ENCODE measurements at regions not wholly inside any gene's neighbourhood (a gene's known extent, or its start where the extent isn't known, plus 50 kb on each side); places are given as distances from the start of the nearest gene placed in this dataset.
A peak's percentile ranks its signal among the peaks of the same experiment; 100 is the strongest.
"Not testable (repeated sequence)": the region's sequence is repeated elsewhere in the genome, so short reads cannot be mapped to it uniquely, and the experiment has no call there.

- not testable (repeated sequence) for DNase-seq
Measured at GRCh38 chr12:46617737-46618136, 208.1 kb downstream of the SLC38A4 start.

GRCh38 chr12:46617167-46617566 is 208.6 kb downstream of the SLC38A4 start:
- no peak for DNase-seq

DNA sequence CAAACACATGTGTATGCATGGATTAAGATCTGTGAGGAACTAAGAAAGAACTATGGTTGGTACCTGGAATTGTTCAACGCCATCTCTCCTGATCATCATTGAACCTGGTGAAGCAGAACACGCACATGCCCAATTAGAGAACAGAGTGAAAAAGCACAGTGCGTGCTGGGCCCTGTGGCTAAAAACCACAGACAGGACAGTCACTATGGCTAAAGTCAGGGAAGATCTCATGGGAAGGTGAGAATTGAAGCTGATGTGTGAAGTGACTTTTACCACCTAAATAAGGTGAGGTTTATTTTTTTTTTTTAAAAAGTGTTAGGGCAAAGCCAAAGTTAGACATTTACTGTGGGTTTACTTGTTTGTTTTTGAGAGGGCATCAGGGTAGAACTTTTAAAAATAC is 215.0 kb downstream of the SLC38A4 start:
- no peak for DNase-seq

DNA sequence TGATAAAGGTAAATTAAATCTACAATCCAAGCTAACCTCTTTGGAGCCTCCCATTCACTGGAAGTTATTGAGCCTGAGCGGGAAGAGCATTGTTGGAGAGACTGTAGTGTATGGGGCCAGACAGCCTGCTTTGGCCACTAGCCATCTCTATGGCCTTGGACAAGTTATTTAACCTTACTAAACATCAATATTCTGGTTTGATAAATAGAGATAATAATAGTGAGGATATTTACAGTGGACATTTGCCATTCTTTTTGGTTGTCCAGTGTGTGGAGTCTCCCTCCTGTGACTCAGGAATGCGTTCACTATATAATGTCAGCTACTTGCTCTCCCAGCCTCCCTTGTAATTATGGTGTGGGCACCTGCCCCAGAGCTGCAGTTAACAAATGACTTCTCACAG is 216.1 kb downstream of the SLC38A4 start:
- DNase-seq: no peak

- DNase-seq: no peak
Measured at GRCh38 chr12:46609273-46609623, 216.5 kb downstream of the SLC38A4 start.

DNA sequence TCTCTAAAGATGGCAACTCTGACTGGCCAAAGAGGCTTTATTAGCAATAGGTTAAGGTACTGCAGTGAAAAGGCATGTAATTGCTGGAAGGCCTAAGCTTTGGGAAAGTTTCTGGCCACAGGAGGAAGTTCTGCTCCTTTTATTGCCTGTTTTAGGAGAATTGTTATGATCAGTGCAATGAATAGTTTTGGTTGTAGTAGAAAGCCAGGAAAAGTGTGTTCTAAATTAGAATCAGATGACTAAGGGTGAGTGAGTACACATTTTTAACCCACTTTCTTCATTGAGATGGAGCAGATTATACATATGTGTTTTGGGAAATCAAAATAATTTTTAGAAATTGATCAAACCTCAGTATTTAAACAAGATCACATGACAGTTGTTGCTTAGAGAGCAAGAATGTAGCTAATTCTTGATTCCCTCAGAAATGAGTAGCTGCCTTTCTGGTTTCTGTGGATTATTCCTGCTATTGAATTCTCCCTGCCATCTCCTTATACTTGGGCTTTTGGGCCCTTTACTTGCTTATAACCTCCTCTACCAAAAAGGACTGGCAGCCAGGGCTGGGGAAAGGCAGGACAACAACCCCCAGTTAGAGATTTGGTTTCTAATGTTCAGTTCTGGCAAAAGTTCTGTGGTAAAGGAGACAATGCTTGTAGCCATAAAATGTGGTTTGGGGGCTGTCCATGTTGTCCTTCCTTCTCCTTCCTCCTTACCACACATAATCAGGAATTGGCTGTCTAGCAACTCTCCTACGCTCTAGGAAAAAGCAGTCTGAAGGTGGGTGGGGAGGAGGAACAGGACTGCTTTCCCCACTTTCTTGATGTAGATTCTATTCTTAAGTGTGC is 217.1 kb downstream of the SLC38A4 start:
- DNase-seq: no peak

DNA sequence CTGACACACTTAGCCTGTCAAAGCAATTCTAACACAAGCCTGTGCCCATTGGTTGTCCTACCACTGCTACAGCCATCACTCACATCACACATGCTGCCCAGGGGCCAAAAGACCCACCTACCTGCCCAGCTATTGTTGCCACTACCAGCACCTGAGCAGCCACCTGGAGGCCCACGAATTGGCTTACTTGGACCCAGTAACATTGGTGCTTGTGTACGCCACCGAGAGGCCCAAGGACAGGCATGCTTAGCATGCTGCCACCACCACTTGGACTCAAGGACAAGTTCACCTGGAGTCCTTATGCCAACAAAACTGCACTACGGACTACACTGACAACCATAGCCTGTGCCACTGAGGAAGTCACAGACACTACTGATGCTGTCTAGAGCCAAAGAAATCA is 221.1 kb downstream of the SLC38A4 start:
- DNase-seq: no peak

- no peak for DNase-seq
Measured at GRCh38 chr12:46603776-46604456, 221.9 kb downstream of the SLC38A4 start.

- no peak for DNase-seq
Measured at GRCh38 chr12:46602474-46602873, 223.3 kb downstream of the SLC38A4 start.

DNA sequence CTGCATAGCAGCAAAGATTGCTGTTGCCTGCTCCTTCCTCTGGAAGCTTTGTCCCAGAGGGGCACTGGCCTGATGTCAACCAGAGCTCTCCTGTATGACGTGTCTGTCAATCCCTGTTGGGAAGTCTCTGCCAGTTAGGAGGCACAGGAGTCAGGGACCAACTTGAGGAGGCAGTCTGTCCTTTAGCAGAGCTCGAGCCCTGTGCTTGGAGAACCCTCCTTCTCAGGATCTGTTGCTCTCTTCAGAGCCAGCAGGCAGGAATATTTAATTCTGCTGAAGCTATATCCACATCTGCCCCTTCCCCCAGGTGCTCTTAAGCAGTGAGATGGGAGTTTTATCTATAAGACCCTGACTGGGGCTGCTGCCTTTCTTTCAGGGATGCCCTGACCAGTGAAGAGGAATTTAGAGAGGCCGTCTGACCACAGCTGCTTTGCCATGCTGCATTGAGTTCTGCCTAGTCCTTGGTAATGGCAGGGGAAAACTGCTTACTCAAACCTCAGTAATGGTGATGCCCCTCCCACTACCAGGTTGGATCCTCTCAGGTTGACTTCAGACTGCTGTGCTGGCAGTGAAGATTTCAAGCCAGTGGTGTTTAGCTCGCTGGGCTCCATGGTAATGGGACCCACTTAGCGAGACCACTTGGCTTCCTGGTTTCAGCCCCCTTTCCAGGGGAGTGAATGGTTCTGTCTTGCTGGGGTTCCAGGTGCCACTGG is 218.6 kb upstream of the SLC38A2 start:
- no peak for DNase-seq

DNA sequence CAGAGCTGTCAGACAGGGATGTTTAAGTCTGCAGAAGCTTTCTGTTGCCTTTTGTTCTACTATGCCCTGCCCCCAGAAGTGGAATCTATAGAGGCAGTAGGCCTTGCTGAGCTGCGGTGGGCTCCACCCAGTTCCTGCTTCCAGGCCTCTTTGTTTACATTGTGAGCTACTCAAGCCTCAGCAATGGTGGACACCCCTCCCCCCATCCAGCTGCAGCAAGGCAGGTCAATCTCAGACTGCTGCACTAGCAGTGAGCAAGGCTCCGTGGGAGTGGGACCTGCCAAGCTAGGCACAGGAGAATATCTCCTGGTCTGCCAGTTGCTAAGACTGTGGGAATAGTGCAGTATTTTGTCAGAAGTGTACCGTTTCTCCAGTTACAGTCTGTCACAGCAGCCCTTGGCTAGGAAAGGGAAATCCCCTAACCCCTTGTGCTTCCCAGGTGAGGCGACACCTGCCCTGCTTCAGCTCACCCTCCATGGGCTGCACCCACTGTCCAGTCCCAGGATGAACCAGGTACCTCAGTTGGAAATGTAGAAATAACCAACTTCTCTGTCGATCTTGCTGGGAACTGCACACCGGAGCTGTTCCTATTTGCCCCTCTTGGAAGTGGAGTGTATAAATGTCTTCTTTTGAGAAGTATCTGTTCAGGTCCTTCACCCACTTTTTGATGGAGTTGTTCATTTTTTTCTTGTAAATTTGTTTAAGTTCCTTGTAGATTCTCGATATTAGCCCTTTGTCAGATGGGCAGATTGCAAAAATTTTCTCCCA is 213.5 kb upstream of the SLC38A2 start:
- DNase-seq: peak; percentile 4

GRCh38 chr12:46584098-46584497 is 211.5 kb upstream of the SLC38A2 start:
- DNase-seq: not testable (repeated sequence)

DNA sequence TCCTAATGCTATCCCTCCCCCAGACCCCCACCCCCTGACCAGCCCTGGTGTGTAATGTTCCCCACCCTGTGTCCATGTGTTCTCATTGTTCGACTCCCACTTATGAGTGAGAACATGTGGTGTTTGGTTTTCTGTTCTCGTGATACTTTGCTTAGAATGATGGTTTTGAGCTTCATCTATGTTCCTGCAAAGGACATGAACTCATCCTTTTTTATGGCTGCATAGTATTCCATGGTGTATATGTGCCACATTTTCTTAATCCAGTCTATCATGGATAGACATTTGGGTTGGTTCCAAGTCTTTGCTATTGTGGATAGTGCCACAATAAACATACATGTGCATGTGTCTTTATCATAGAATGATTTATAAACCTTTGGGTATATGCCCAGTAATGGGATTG is 209.4 kb upstream of the SLC38A2 start:
- DNase-seq: not testable (repeated sequence)

GRCh38 chr12:46580445-46580844 is 207.9 kb upstream of the SLC38A2 start:
- DNase-seq: no peak

DNA sequence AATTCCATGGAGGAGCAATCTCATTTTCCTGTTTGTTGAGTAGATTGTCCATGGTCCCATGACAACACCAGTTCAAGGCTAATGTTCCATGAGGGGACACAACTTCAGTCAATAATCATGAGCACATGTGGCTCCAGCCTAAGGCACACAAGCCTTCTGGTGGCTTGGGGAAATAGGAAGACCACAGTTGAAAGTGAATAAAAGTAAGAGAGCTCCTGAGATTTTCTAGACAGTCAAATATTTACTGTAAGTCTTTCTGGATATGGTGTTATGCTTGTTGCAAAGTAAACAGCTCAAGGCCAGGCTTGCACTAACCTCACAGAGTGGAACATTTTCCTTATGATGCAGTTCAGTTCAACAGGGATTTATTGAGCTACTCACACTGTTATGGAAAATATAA is 206.9 kb upstream of the SLC38A2 start:
- DNase-seq: no peak

- no peak for DNase-seq
Measured at GRCh38 chr12:46578190-46578982, 205.8 kb upstream of the SLC38A2 start.

DNA sequence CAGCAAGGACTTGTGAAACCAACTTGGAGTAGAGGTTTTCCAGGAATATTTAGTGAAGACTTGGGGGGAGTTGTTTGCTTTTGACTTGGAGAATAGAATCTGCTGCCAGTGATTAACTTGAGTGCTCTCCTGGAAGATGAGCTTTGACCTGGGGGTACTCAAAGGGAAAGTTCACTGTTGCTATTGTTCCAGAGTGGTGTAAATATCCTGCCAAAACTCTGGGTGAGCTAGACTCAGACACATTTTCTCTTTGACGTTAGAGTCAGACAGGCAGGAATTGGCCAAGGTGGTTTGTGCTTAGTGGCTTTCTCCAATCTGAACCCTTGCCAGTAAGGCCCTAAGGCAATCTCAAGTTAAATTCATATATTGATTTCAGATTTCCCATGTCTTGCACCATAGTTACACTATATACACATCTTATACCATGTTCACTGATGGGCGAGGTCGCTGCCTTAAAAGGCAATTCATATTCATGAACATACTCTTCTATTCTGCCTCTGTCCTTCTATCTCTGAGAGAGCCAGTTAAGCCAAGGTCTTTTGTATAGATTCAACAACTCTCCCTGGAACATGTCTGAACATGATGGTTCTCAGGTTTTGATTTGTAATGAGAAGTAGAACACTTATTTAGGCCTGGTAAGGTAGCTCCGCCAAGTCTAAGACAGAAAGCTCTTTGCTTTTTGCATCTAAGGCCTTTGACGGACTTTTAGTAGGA is 204.6 kb upstream of the SLC38A2 start:
- no peak for DNase-seq

GRCh38 chr12:46574847-46575246 is 202.3 kb upstream of the SLC38A2 start:
- no peak for DNase-seq

GRCh38 chr12:46573347-46573658 is 200.7 kb upstream of the SLC38A2 start:
- no peak for DNase-seq

- DNase-seq: no peak
Measured at GRCh38 chr12:46572644-46573346, 200.2 kb upstream of the SLC38A2 start.

GRCh38 chr12:46571608-46572007 is 199.0 kb upstream of the SLC38A2 start:
- DNase-seq: no peak
